ENCODE measurements at regions not wholly inside any gene's neighbourhood (a gene's known extent, or its start where the extent isn't known, plus 50 kb on each side); places are given as distances from the start of the nearest gene placed in this dataset.

- no peak for TF ChIP-seq CTCF (IDR thresholded peaks at IDR 0.05; ENCODE audit: low read depth, low read length, missing input control)
- TF ChIP-seq MAX (IDR thresholded peaks at IDR 0.05) = no peak
- no peak for TF ChIP-seq SP1 (IDR thresholded peaks at IDR 0.05)
- no peak for TF ChIP-seq YY1 (IDR thresholded peaks at IDR 0.05)
Observed at GRCh38 chr5:179464631-179465030, 85.7 kb upstream of the RUFY1 start.

All from liver (tissue), 3 donors.